ENCODE measurements at regions not wholly inside any gene's neighbourhood (a gene's known extent, or its start where the extent isn't known, plus 50 kb on each side); places are given as distances from the start of the nearest gene placed in this dataset.
"Not testable (repeated sequence)": the region's sequence is repeated elsewhere in the genome, so short reads cannot be mapped to it uniquely, and the experiment has no call there.

DNA sequence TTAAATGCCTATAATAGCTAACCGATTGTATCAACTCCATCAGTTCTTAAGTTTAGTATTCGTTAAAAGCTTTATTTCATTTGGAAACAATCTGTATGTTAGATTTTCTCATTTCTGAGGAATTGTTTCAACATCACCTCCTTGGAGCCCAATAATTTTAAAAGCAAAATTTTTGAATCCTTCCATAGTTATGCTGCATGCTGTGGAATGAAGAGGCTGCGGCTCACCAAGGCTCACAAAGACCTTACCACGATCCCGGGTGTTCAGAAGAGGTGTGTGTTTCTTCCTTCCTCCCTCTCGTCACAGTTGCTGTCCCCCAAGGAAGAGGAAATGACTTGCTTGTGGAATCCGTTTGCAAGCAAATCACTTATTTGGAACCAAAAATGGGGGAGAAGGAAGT lies 143.8 kb downstream of the FGF1 start:
- no peak overlapping the region for H3K27ac Mint-ChIP-seq
- H3K4me3 Mint-ChIP-seq: no peak overlapping the region
- H3K36me3 Mint-ChIP-seq (ENCODE audit: low read depth): no peaks in the 10 kb centered on the region
- H3K27me3 Mint-ChIP-seq (ENCODE audit: low read depth): peaks cover 12% of the 10 kb centered on the region
- H3K4me1 Mint-ChIP-seq (ENCODE audit: low read depth): no peaks in the 10 kb centered on the region
- H3K9me3 Mint-ChIP-seq: peaks cover 3% of the 10 kb centered on the region

DNA sequence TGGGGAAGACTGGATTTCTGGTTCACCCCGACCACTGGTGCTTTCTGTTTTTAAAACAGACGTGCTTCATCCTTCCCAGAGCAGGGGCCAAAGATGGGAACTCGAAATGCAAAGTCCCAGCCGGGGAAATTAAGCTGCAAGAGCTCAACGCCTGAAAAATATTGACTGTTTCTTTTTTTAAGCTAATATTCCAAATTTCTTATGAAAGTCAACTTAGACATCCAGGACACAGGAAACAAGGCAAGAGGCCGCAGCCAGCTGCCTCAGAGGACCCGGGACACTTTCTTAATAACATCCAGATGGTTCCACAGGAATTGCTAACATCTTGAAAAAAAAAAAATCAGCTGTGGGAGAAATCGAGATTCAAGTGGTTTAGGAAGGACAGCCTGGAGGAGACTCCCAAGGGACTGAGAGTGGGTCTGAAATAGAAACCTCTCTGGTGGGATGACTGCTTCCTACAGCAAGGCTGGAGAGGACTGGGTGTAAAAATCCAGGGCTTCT lies 144.9 kb downstream of the FGF1 start:
- Mint-ChIP-seq H3K27me3 (ENCODE audit: low read depth) (peaks cover 12% of the 10 kb centered on the region), H3K27ac (no peak overlapping the region), H3K36me3 (ENCODE audit: low read depth) (no peaks in the 10 kb centered on the region), H3K9me3 (peaks cover 4% of the 10 kb centered on the region), H3K4me1 (ENCODE audit: low read depth) (no peaks in the 10 kb centered on the region), H3K4me3 (no peak overlapping the region)

DNA sequence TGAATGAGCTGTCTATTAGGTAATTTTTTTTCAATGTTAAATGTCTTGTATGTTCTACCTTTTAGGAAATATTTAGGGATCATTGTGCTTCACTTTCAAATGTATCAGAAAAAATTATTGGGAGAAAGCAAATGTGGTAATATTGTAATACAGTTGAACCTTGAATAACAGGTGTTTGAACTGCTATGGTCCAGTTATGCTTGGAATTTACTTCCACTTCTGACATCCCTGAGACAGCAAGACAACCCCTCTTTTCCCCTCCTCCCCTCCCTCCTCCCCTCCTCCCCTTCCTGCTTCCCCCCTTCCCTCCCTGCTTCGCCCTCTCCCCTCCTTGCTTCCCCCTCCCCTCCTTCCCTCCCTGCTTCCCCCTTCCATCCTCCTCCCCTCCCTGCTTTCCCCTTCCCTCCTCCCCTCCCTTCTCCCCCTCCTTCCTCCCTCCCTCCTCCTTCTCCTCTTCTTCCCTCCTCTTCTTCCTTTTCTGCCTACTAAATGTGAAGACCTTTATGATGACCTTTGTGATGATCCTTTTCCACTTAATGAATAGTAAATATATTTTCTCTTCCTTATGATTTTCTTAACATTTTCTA lies 146.6 kb downstream of the FGF1 start:
- H3K9me3 Mint-ChIP-seq: peaks cover 9% of the 10 kb centered on the region
- H3K27me3 Mint-ChIP-seq (ENCODE audit: low read depth): peaks cover 8% of the 10 kb centered on the region
- H3K36me3 Mint-ChIP-seq (ENCODE audit: low read depth): no peaks in the 10 kb centered on the region
- H3K27ac Mint-ChIP-seq: no peak overlapping the region
- H3K4me3 Mint-ChIP-seq: no peak overlapping the region
- no peaks in the 10 kb centered on the region for H3K4me1 Mint-ChIP-seq (ENCODE audit: low read depth)

DNA sequence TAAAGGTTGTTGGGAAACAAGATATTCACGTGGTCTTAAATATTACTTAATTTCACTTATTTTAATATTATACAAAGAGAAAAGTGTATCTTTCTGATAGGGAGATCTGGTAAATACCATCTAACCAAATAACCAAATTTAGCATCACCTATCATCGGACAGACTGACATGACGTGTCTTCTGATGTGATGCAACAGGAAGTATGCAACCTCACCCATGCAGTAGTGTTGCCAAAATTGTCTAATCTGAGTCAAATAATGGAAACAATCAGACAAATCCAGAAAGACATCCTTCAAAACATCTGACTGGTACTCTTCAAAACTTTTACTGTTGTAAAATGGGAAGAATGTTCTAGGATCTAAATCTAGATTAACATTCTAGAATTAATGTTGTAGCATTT lies 148.0 kb downstream of the FGF1 start:
- Mint-ChIP-seq H3K36me3 (ENCODE audit: low read depth) (no peaks in the 10 kb centered on the region), H3K4me3 (no peak overlapping the region), H3K9me3 (peaks cover 9% of the 10 kb centered on the region), H3K4me1 (ENCODE audit: low read depth) (no peaks in the 10 kb centered on the region), H3K27me3 (ENCODE audit: low read depth) (peaks cover 8% of the 10 kb centered on the region), H3K27ac (no peak overlapping the region)

DNA sequence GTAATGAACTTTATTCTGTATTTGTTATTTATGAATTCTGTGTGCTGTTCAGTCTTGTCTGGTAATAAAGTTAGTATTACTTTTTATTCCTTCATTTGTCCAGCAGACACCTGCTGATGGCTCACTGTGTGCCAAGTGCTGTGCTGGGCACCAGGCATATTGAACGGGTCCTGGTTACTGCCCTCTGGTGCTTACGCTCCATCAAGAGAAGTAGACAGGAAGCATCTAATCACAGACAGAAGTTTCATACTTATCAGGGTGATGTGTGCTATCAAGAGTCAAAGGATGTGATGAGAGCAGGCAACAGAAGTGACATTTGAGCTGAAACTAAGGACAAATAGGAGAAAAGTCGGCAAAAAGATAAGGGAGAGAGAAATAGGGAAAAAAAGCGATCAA lies 153.1 kb downstream of the FGF1 start:
- Mint-ChIP-seq H3K36me3 (ENCODE audit: low read depth) (no peaks in the 10 kb centered on the region), H3K27ac (no peak overlapping the region), H3K4me3 (no peak overlapping the region), H3K4me1 (ENCODE audit: low read depth) (peaks cover 2% of the 10 kb centered on the region), H3K9me3 (peaks cover 9% of the 10 kb centered on the region), H3K27me3 (ENCODE audit: low read depth) (no peaks in the 10 kb centered on the region)

DNA sequence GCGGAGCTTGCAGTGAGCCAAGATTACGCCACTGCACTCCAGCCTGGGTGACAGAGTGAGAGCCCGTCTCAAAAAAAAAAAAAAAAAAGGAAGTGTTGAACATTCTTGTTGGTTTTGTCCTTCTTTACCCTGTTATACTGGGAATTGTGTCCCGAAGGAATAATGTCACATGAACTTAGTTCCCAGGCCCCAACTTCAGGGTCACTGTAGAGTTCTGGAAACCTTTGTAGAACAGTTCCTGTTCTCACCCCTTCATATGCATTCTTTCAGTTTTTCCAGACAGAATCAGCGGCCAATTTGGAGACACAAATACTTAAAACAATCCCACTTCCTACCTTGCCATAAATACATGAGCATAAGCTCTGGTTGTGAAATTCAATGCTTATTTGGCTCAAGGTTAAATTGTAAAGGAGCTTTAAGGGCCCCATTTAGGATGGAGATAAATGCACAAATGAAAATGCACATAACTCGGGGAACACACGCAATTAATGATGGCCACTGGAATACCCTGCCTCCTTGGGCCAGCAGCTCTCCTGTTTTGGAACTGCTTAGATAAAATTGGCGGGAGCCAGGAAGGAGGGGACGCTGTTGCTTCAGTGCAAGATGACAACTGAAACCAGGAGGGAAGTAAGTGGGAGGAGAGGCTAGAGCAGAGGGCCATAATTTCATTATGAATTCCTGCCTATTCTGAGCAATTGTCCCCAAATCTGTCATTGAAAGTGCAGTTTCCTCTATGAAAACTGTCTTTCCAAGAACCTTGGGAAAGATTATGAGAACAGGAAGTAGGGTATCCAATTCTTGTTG lies 153.7 kb downstream of the FGF1 start:
- Mint-ChIP-seq H3K36me3 (ENCODE audit: low read depth) (no peaks in the 10 kb centered on the region), H3K27ac (no peak overlapping the region), H3K4me1 (ENCODE audit: low read depth) (peaks cover 2% of the 10 kb centered on the region), H3K27me3 (ENCODE audit: low read depth) (no peaks in the 10 kb centered on the region), H3K9me3 (peaks cover 7% of the 10 kb centered on the region), H3K4me3 (no peak overlapping the region)

DNA sequence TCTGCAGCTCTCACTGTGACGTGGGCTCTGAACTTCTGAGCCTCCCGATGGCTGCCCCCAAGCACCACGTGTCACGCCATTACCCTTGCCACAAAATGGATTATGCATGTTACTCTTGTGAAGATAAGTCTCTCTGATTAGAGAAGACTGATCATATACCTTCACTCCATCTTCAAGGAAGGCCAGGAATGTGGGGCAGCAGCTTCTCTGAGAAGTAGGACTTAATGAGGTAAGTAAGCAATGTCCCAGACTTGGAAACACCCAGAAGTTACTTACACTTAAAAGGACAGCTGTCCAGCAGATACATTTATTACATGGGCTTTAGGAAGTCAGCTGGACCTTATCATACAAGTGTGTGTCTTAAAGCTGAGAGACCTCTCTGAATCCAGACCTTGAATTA lies 155.0 kb downstream of the FGF1 start:
- H3K4me3 Mint-ChIP-seq: no peak overlapping the region
- H3K27ac Mint-ChIP-seq: no peak overlapping the region
- peaks cover 4% of the 10 kb centered on the region for H3K9me3 Mint-ChIP-seq

DNA sequence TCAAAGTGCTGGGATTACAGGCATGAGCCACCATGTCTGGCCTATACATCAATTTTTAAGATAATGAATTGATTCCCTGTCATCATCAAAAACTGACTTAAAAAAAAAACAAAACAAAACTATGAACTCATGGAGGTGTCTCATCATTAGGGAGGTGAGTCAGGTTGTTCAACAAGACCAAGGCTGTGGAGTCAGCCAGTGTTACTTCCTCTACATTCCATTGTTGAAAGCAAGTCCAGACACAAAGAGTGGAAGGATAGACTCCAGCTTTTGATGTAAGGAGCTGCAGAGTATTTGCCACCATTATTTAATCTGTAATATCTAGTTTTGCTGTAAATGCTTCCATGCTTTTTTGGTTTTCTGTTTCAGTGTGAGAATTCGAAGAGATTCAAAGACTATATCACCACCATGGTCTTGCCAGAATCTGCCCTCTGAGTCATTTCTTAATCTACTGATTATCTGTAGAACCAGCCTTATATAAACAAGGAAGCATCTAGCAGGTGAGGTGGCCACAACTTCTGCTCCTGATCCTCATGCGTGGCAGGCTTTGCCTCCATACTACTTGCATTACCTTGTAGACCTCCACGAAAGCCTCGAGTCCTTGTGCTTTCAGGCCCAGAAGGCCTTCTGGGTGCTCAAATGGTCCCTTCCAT lies 156.1 kb downstream of the FGF1 start:
- Mint-ChIP-seq H3K9me3 (peaks cover 2% of the 10 kb centered on the region), H3K27me3 (ENCODE audit: low read depth) (no peaks in the 10 kb centered on the region), H3K27ac (no peak overlapping the region), H3K4me3 (no peak overlapping the region), H3K4me1 (ENCODE audit: low read depth) (peaks cover 2% of the 10 kb centered on the region), H3K36me3 (ENCODE audit: low read depth) (no peaks in the 10 kb centered on the region)

More for the DNA sequence above, 155.0 kb downstream of the FGF1 start:
- Mint-ChIP-seq H3K36me3 (ENCODE audit: low read depth) (no peaks in the 10 kb centered on the region), H3K4me1 (ENCODE audit: low read depth) (peaks cover 2% of the 10 kb centered on the region), H3K27me3 (ENCODE audit: low read depth) (no peaks in the 10 kb centered on the region)

DNA sequence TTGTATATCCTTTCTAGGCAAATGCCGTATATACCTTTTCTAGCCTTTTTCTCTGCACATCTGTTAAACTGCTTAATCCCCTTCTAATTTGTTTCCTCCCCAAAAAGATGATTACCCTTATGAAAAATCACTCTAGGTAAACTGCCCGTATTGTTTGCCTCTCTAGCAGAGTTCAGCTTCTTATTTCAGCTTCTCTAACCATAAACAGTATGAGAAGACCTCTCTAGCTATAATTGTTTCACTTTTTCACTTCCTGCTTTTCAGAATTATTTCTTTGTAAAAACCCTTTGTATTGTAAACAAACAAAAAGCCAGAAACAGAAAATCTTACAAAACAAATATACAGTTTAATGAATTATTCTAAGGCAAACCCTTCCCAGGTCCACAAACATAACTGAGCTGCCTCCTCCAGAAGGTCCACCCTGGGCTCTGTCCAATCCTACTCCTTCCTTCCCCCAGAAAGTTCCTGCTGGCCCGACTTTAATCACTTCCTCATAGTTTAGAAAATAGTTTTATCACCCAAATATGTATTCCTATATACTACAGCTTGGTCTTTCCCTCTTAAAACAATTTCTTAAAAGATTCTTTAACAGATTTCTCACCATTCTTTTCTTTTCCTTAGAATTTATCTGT lies 158.1 kb downstream of the FGF1 start:
- H3K4me3 Mint-ChIP-seq: no peak overlapping the region

DNA sequence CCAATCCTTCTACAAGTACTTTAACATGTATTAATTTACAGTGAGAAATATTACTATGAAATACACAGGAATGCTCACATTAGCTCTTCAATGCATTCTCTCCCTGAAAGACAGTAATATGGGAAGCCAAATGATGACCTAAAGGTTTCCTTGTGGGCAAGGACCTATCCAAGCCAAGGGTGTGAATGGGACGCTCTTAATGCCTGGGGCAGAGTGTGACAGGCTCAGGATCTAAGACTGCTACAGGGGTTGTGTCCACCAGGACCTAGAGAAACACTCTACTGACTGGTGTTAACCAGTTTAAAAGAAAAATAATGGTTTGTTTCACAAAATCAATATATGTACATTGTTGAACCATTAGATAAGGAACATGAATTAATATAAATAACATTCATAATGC lies 158.7 kb downstream of the FGF1 start:
- no peaks in the 10 kb centered on the region for H3K27me3 Mint-ChIP-seq (ENCODE audit: low read depth)
- no peaks in the 10 kb centered on the region for H3K36me3 Mint-ChIP-seq (ENCODE audit: low read depth)
- H3K4me3 Mint-ChIP-seq: no peak overlapping the region
- H3K4me1 Mint-ChIP-seq (ENCODE audit: low read depth): peaks cover 2% of the 10 kb centered on the region
- no peak overlapping the region for H3K27ac Mint-ChIP-seq
- H3K9me3 Mint-ChIP-seq: no peaks in the 10 kb centered on the region

More for the DNA sequence above, 158.1 kb downstream of the FGF1 start:
- Mint-ChIP-seq H3K9me3 (no peaks in the 10 kb centered on the region), H3K27me3 (ENCODE audit: low read depth) (no peaks in the 10 kb centered on the region), H3K36me3 (ENCODE audit: low read depth) (no peaks in the 10 kb centered on the region), H3K4me1 (ENCODE audit: low read depth) (peaks cover 2% of the 10 kb centered on the region), H3K27ac (no peak overlapping the region)

DNA sequence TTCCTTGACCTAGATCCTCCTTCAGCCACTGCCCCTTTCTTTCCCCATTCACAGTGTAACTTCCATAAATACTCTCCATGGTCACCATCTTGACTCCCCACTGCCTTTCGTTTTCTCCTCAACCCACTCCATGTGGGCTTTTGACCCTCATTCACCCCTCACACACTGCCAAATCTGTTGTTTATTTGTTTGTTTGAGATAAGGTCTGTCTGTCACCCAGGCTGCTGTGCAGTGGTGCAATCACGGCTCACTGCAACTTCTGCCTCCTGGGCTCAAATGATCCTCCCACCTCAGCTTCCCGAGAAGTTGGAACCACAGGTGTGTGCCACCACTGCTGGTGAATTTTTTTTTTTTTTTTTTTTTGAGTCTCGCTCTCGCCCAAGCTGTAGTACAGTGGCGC lies 162.9 kb downstream of the FGF1 start:
- Mint-ChIP-seq H3K27ac (no peak overlapping the region), H3K27me3 (ENCODE audit: low read depth) (no peaks in the 10 kb centered on the region), H3K4me3 (no peak overlapping the region), H3K9me3 (no peaks in the 10 kb centered on the region), H3K36me3 (ENCODE audit: low read depth) (no peaks in the 10 kb centered on the region), H3K4me1 (ENCODE audit: low read depth) (peaks cover under 1% of the 10 kb centered on the region)

DNA sequence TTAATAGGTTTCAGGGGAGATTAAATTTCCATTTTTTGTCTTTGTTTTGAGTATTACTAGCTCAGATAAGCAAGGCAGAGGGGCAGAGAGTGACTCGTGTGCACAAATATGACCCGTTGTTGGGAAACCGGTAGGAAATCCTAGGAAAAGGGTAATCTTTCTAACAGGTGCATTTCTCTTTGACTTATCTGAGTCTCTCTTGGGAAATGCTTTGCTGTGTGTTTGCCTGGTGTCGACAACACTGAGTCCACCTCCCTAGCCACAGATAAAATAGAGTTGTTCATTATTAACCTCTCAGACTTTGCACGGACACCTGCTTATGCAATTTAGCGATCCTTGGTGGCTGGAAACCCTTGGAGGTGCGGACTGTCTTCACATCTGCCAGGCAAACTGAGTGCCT lies 164.2 kb downstream of the FGF1 start:
- H3K27ac Mint-ChIP-seq: no peak overlapping the region
- H3K4me1 Mint-ChIP-seq (ENCODE audit: low read depth): no peaks in the 10 kb centered on the region
- no peaks in the 10 kb centered on the region for H3K36me3 Mint-ChIP-seq (ENCODE audit: low read depth)
- no peaks in the 10 kb centered on the region for H3K27me3 Mint-ChIP-seq (ENCODE audit: low read depth)
- no peak overlapping the region for H3K4me3 Mint-ChIP-seq
- H3K9me3 Mint-ChIP-seq: peaks cover 5% of the 10 kb centered on the region

DNA sequence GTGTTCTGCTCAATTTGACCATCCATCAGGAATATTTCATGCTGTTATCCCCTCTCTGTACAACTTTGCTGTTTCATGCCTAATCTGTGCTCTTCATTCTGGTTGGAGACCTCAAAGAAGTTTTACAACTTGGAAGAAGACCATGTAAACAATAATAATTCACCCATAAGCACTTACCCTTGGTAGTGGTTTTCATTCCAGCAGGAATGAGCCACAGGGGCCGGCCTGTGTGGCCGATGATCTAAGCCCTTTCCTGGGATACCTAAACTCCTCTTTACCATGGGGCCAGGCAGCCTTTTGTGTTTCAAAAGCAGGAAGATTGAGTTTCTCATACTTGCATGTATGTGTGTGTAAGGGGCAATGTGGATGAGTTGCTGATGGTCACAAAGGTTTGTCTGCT lies 165.0 kb downstream of the FGF1 start:
- Mint-ChIP-seq H3K36me3 (ENCODE audit: low read depth) (no peaks in the 10 kb centered on the region), H3K4me1 (ENCODE audit: low read depth) (no peaks in the 10 kb centered on the region), H3K27ac (no peak overlapping the region), H3K9me3 (peaks cover 12% of the 10 kb centered on the region), H3K4me3 (no peak overlapping the region), H3K27me3 (ENCODE audit: low read depth) (no peaks in the 10 kb centered on the region)

DNA sequence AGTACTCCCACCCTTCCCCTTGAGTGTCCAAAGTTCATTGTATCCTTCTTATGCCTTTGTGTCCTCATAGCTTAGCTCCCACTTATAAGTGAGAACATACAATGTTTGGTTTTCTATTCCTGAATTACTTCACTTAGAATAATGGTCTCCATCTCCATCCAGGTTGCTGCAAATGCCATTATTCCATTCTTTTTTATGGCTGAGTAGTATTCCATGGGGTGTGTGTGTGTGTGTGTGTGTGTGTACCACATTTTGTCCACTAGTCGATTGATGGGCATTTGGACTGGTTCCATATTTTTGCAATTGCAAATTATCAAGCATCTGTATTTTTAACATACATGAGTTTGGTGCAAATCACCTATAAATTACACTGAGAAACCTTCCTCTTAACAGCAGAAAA lies 166.0 kb downstream of the FGF1 start:
- H3K4me1 Mint-ChIP-seq (ENCODE audit: low read depth); H3K27me3 Mint-ChIP-seq (ENCODE audit: low read depth); H3K36me3 Mint-ChIP-seq (ENCODE audit: low read depth); H3K27ac Mint-ChIP-seq; H3K4me3 Mint-ChIP-seq: not testable (repeated sequence)
- H3K9me3 Mint-ChIP-seq: peaks cover 12% of the 10 kb centered on the region

Data from T-helper 1 cell treated with Interleukin-12 subunit alpha and Interleukin-12 subunit beta and Interleukin-4 antibody, amounts not matched to agents 30 μg/mL and 1 μg/mL, for 36 hours (primary cell).